GM23338 (cell line): ENCODE measurements at regions not wholly inside any gene's neighbourhood (a gene's known extent, or its start where the extent isn't known, plus 50 kb on each side); places are given as distances from the start of the nearest gene placed in this dataset.

Experiments used
- TF ChIP-seq, protein P1 (sequence below): IDR thresholded peaks from one replicate; pipeline ENCODE4 v1.6.1; 2018; ENCODE audit warnings: antibody characterized with exemption; ENCODE audit not compliant: unreplicated experiment
- TF ChIP-seq, protein P2 (sequence below), 2 experiments: fragments of 200-600 bp in 1 of 2; sonication (generic) in 1 of 2; conservative IDR thresholded peaks; 2 replicates each; pipeline versions ENCODE4 v1.5.1 to v1.6.1; 2016 to 2017; ENCODE audit warnings: antibody characterized with exemption in 2 of 2, low read depth in 2 of 2, mild to moderate bottlenecking in 2 of 2, moderate library complexity in 1 of 2

DNA sequence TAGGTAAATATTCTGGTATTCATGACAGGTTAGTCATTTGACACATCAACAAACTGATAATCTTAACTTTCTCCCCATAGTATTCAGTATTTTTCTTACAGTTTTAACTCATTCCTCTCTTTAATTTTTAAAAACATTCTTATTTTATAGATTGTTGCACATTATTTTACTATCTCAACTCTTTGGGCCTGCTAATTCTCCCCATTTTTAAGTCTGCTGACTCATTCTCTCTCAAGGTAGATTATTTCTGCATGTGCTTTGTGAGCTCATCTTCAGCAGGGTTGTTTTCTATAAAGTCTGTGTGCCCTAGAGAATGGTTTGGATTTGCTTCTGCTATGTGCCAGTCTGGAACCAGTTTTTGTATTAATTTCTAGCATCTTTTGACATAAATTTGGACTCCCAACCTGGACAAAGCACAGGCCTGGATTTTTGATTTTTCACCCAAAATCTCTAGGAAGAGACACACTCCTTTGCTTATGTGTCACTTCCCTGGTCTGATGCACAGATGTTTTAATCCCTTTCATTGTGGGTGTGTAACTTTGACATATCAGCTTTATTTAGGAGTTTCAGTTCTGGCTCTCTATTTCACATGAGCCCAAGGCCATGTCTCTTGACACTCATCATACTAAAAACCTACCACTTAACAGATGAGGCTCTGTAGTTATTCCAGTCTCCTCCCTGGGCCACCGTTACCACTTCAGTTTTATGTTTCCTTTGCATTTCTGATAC is 194.3 kb upstream of the PGRMC2 start:
- TF ChIP-seq, protein P1, sequence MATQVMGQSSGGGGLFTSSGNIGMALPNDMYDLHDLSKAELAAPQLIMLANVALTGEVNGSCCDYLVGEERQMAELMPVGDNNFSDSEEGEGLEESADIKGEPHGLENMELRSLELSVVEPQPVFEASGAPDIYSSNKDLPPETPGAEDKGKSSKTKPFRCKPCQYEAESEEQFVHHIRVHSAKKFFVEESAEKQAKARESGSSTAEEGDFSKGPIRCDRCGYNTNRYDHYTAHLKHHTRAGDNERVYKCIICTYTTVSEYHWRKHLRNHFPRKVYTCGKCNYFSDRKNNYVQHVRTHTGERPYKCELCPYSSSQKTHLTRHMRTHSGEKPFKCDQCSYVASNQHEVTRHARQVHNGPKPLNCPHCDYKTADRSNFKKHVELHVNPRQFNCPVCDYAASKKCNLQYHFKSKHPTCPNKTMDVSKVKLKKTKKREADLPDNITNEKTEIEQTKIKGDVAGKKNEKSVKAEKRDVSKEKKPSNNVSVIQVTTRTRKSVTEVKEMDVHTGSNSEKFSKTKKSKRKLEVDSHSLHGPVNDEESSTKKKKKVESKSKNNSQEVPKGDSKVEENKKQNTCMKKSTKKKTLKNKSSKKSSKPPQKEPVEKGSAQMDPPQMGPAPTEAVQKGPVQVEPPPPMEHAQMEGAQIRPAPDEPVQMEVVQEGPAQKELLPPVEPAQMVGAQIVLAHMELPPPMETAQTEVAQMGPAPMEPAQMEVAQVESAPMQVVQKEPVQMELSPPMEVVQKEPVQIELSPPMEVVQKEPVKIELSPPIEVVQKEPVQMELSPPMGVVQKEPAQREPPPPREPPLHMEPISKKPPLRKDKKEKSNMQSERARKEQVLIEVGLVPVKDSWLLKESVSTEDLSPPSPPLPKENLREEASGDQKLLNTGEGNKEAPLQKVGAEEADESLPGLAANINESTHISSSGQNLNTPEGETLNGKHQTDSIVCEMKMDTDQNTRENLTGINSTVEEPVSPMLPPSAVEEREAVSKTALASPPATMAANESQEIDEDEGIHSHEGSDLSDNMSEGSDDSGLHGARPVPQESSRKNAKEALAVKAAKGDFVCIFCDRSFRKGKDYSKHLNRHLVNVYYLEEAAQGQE: no peak
- TF ChIP-seq, protein P2, sequence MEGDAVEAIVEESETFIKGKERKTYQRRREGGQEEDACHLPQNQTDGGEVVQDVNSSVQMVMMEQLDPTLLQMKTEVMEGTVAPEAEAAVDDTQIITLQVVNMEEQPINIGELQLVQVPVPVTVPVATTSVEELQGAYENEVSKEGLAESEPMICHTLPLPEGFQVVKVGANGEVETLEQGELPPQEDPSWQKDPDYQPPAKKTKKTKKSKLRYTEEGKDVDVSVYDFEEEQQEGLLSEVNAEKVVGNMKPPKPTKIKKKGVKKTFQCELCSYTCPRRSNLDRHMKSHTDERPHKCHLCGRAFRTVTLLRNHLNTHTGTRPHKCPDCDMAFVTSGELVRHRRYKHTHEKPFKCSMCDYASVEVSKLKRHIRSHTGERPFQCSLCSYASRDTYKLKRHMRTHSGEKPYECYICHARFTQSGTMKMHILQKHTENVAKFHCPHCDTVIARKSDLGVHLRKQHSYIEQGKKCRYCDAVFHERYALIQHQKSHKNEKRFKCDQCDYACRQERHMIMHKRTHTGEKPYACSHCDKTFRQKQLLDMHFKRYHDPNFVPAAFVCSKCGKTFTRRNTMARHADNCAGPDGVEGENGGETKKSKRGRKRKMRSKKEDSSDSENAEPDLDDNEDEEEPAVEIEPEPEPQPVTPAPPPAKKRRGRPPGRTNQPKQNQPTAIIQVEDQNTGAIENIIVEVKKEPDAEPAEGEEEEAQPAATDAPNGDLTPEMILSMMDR (conservative IDR thresholded peaks at IDR 0.05; ENCODE audit: low read depth in 2 of 2): no peak
